ENCODE measurements at regions not wholly inside any gene's neighbourhood (a gene's known extent, or its start where the extent isn't known, plus 50 kb on each side); places are given as distances from the start of the nearest gene placed in this dataset.

DNA sequence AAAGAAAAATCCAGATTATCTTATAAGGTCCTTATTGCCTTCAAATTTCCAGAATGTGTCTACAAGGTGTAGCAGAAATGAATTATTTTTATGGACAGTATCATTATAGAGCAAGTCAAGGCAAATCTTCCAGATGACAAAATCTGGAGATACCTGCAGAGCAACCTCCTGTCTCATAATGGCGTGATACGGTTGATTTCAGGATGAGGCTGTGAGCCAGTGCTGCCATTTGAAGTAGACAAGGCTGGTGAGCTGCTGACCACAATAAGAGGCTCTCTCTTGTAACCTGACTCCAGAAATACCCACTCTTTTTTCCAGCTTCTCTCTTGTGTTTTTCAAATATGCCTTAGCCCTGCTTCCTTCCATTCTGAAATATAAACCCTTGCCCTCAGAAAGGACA lies 108.2 kb downstream of the HTR1A start:
- no peak for DNase-seq
- H3K27me3 ChIP-seq, result no peaks in the 10 kb centered on the region
- intact Hi-C loops (cut with DNase I), result no loop called here
- 74 to 86% (median 84%) methylated on average over 2 of the region's 2 CpGs for WGBS, 4 donors
- H3K9me3 ChIP-seq (replicated peaks in 1 of 3), result no peaks in the 10 kb centered on the region
- H3K27ac ChIP-seq, result no peak overlapping the region
- no peak overlapping the region for H3K4me3 ChIP-seq
- no peaks in the 10 kb centered on the region for H3K4me1 ChIP-seq (replicated peaks in 1 of 2)
- TF ChIP-seq POLR2A (IDR thresholded peaks at IDR 0.05), result no peak
- TF ChIP-seq, protein P1, sequence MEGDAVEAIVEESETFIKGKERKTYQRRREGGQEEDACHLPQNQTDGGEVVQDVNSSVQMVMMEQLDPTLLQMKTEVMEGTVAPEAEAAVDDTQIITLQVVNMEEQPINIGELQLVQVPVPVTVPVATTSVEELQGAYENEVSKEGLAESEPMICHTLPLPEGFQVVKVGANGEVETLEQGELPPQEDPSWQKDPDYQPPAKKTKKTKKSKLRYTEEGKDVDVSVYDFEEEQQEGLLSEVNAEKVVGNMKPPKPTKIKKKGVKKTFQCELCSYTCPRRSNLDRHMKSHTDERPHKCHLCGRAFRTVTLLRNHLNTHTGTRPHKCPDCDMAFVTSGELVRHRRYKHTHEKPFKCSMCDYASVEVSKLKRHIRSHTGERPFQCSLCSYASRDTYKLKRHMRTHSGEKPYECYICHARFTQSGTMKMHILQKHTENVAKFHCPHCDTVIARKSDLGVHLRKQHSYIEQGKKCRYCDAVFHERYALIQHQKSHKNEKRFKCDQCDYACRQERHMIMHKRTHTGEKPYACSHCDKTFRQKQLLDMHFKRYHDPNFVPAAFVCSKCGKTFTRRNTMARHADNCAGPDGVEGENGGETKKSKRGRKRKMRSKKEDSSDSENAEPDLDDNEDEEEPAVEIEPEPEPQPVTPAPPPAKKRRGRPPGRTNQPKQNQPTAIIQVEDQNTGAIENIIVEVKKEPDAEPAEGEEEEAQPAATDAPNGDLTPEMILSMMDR (IDR thresholded peaks at IDR 0.05), result no peak
- no peaks in the 10 kb centered on the region for H3K36me3 ChIP-seq (replicated peaks in 1 of 2)

DNA sequence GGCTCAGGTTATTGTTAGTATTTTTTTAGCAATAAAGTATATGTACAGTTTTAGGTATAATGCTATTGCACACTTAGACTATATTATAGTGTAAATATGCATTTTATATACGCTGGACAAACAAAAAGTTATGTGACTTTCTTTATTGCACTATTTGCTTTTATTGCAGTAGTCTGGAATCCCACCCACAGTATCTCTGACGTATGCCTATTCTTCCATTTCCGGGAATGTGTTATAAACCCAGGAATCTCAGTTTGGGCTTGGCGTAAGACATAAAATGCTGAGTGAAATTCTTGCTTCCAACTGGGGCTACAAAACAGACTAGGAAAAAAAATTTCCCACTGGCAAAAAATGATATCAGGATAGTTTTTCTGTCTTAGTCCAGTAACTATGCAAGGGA lies 119.1 kb downstream of the HTR1A start:
- WGBS, 4 donors, result 76 to 92% (median 83%) methylated on average over 4 of the region's 4 CpGs
- Histone ChIP-seq H3K27ac (no peak overlapping the region), H3K4me1 (replicated peaks in 1 of 2) (no peaks in the 10 kb centered on the region), H3K27me3 (no peaks in the 10 kb centered on the region), H3K36me3 (replicated peaks in 1 of 2) (no peaks in the 10 kb centered on the region), H3K9me3 (replicated peaks in 1 of 3) (no peaks in the 10 kb centered on the region), H3K4me3 (no peak overlapping the region)
- DNase-seq, result no peak
- TF ChIP-seq, protein P1 (IDR thresholded peaks at IDR 0.05), result no peak
- TF ChIP-seq POLR2A (IDR thresholded peaks at IDR 0.05), result no peak
- intact Hi-C loops (cut with DNase I), result no loop called here

DNA sequence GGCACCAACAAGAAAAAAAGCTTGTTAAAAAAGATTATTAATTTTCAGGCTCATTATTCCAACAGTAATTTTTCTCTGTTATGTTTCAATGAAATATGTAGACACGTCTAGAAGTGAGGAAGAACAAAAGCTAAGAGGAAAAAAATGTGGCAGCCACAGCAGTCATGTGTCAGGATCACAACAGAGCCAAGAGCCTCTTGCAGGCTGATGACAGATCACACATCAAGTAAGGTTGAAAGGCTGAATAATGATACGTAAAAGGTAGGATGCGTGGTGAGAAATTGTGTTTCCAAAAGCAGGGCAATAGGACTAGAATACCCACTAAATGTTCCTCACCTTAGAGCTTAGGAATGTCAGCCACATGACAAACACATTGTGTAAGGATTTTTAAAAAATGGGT lies 124.8 kb downstream of the HTR1A start:
- Histone ChIP-seq H3K4me3 (no peak overlapping the region), H3K27me3 (no peaks in the 10 kb centered on the region), H3K36me3 (replicated peaks in 1 of 2) (no peaks in the 10 kb centered on the region), H3K4me1 (replicated peaks in 1 of 2) (no peaks in the 10 kb centered on the region), H3K9me3 (replicated peaks in 1 of 3) (no peaks in the 10 kb centered on the region), H3K27ac (no peak overlapping the region)
- TF ChIP-seq, protein P1 (IDR thresholded peaks at IDR 0.05), result no peak
- 43 to 65% (median 53%) methylated on average over 3 of the region's 3 CpGs for WGBS, 4 donors
- intact Hi-C loops (cut with DNase I), result no loop called here
- DNase-seq, result no peak

DNA sequence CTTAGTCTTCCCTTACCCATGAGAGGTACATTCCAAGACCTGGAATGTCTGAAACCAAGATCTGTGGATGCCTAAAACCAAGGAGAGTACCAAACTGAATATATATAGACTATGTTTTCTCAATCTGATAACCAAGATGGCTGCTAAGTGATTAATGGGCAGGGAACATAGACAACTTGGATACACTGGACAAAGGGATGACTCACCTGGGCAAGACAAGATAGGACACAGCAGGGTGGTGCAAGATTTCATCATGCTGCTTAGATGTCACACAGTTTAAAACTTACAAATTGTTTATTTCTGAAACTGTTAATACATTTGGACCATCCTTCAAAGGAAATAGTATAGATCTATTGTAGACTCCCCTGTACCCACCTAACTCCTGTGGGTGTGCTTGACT lies 130.9 kb downstream of the HTR1A start:
- Histone ChIP-seq H3K4me3 (no peak overlapping the region), H3K36me3 (replicated peaks in 1 of 2) (no peaks in the 10 kb centered on the region), H3K27ac (no peak overlapping the region), H3K9me3 (replicated peaks in 1 of 3) (no peaks in the 10 kb centered on the region), H3K4me1 (replicated peaks in 1 of 2) (no peaks in the 10 kb centered on the region), H3K27me3 (no peaks in the 10 kb centered on the region)
- no peak for DNase-seq
- intact Hi-C loops (cut with DNase I), result no loop called here
- TF ChIP-seq POLR2A (IDR thresholded peaks at IDR 0.05), result no peak
- TF ChIP-seq, protein P1 (IDR thresholded peaks at IDR 0.05), result no peak
